ENCODE measurements at regions not wholly inside any gene's neighbourhood (a gene's known extent, or its start where the extent isn't known, plus 50 kb on each side); places are given as distances from the start of the nearest gene placed in this dataset.
"Not testable (repeated sequence)": the region's sequence is repeated elsewhere in the genome, so short reads cannot be mapped to it uniquely, and the experiment has no call there.

DNA sequence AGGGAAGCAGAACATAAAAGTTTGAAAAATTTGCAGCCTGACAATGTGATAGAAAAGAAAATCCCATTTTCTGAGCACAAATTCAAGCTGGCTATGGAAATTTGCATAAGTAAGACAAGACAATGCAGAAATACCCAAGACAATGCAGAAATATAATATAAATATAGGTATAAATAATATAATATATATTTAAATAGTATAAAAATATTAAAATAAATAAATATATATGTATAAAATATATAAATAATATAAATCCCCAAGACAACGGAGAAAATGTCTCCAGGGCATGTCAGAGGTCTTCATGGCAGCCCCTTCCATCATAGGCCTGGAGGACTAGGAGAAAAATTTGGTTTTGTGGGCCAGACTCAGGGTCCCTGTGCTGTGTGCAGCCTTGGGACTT, 125.0 kb upstream of the AADAT start:
- H3K27me3 ChIP-seq (ENCODE audit: control insufficient read depth in 1 of 2, insufficient read depth in 2 of 2, low read length in 2 of 2): no peaks in the 10 kb centered on the region
- H3K4me1 ChIP-seq (ENCODE audit: control insufficient read depth in 1 of 2, insufficient read depth in 2 of 2, low read length in 2 of 2): no peaks in the 10 kb centered on the region
- peaks cover 0 to 3% of the 10 kb centered on the region in 2 donors for H3K9me3 ChIP-seq (ENCODE audit: control insufficient read depth in 1 of 2, low read length in 2 of 2)
- H3K9ac ChIP-seq (ENCODE audit: low read depth in 1 of 2, low read length in 2 of 2): no peak overlapping the region
- no peak overlapping the region for H3K4me3 ChIP-seq (ENCODE audit: low read depth in 1 of 2, low read length in 2 of 2)
- no peaks in the 10 kb centered on the region for H3K36me3 ChIP-seq (ENCODE audit: control insufficient read depth in 1 of 2, insufficient read depth in 2 of 2, low read length in 2 of 2)
- no peak overlapping the region for H3K27ac ChIP-seq (ENCODE audit: low read depth, low read length)

DNA sequence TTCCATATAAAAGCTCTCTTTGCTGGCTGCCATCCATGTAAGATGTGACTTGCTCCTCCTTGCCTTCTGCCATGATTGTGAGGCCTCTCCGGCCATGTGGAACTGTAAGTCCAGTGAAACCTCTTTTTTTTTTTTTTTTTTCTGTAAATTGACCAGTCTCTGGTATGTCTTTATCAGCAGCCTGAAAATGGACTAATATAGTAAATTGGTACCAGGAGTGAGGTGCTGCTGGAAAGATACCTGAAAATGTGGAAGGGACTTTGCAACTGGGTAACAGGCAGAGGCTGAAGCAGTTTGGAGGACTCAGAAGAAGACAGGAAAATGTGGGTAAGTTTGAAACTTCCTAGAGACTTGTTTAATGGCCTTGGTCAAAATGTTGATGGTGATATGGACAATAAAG, 124.3 kb upstream of the AADAT start:
- no peaks in the 10 kb centered on the region for H3K4me1 ChIP-seq (ENCODE audit: control insufficient read depth in 1 of 2, insufficient read depth in 2 of 2, low read length in 2 of 2)
- no peak overlapping the region for H3K9ac ChIP-seq (ENCODE audit: low read depth in 1 of 2, low read length in 2 of 2)
- H3K9me3 ChIP-seq (ENCODE audit: control insufficient read depth in 1 of 2, low read length in 2 of 2): peaks cover 0 to 3% of the 10 kb centered on the region in 2 donors

DNA sequence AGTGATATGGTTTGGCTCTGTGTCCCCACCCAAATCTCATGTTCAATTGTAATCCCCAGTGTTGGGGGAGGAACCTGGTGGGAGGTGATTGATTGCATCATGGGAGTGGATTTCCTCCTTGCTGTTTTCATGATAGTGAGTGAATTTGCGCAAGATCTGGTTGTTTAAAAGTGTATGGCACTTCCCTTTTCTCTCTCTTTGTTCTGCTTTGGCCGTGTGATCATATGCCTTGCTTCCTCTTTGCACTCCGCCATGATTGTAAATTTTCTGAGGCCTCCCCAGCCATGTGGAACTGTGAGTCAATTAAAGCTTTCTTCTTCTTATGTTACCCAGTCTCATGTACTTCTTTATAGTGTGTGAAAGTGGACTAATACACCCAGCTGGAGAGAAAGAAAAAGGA, 113.0 kb upstream of the AADAT start:
- no peak overlapping the region for H3K9ac ChIP-seq (ENCODE audit: low read depth in 1 of 2, low read length in 2 of 2)
- H3K4me3 ChIP-seq (ENCODE audit: low read depth in 1 of 2, low read length in 2 of 2): no peak overlapping the region
- no peaks in the 10 kb centered on the region for H3K36me3 ChIP-seq (ENCODE audit: control insufficient read depth in 1 of 2, insufficient read depth in 2 of 2, low read length in 2 of 2)
- no peak overlapping the region for H3K27ac ChIP-seq (ENCODE audit: low read depth, low read length)
- no peaks in the 10 kb centered on the region for H3K9me3 ChIP-seq (ENCODE audit: control insufficient read depth in 1 of 2, low read length in 2 of 2)
- no peaks in the 10 kb centered on the region for H3K4me1 ChIP-seq (ENCODE audit: control insufficient read depth in 1 of 2, insufficient read depth in 2 of 2, low read length in 2 of 2)
- no peaks in the 10 kb centered on the region for H3K27me3 ChIP-seq (ENCODE audit: control insufficient read depth in 1 of 2, insufficient read depth in 2 of 2, low read length in 2 of 2)

More for the DNA sequence above, 124.3 kb upstream of the AADAT start:
- H3K27ac ChIP-seq (ENCODE audit: low read depth, low read length): no peak overlapping the region
- H3K27me3 ChIP-seq (ENCODE audit: control insufficient read depth in 1 of 2, insufficient read depth in 2 of 2, low read length in 2 of 2): no peaks in the 10 kb centered on the region
- H3K36me3 ChIP-seq (ENCODE audit: control insufficient read depth in 1 of 2, insufficient read depth in 2 of 2, low read length in 2 of 2): no peaks in the 10 kb centered on the region
- H3K4me3 ChIP-seq (ENCODE audit: low read depth in 1 of 2, low read length in 2 of 2): no peak overlapping the region

DNA sequence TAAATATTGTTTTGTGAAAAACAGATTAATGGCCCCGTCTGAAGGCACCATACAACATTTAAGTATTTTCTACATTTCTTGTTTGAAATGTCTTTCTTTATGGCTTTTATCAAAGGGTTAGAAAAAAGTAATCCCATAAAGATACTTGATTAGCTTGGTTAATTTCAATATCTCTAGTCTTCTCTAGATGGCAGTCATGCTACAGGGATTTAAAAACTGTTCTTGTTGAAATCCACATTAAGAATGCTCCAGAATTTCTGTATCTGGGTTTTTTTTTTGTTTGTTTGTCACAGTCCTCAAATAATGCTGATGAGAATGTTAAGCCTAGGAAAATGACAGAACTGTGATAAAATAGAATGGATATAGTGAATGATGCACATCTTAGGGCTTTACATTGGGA, 109.0 kb upstream of the AADAT start:
- Histone ChIP-seq H3K36me3 (ENCODE audit: control insufficient read depth in 1 of 2, insufficient read depth in 2 of 2, low read length in 2 of 2) (no peaks in the 10 kb centered on the region), H3K27me3 (ENCODE audit: control insufficient read depth in 1 of 2, insufficient read depth in 2 of 2, low read length in 2 of 2) (no peaks in the 10 kb centered on the region), H3K9ac (ENCODE audit: low read depth in 1 of 2, low read length in 2 of 2) (no peak overlapping the region), H3K27ac (ENCODE audit: low read depth, low read length) (no peak overlapping the region), H3K4me3 (ENCODE audit: low read depth in 1 of 2, low read length in 2 of 2) (no peak overlapping the region), H3K4me1 (ENCODE audit: control insufficient read depth in 1 of 2, insufficient read depth in 2 of 2, low read length in 2 of 2) (no peaks in the 10 kb centered on the region), H3K9me3 (ENCODE audit: control insufficient read depth in 1 of 2, low read length in 2 of 2) (no peaks in the 10 kb centered on the region)

DNA sequence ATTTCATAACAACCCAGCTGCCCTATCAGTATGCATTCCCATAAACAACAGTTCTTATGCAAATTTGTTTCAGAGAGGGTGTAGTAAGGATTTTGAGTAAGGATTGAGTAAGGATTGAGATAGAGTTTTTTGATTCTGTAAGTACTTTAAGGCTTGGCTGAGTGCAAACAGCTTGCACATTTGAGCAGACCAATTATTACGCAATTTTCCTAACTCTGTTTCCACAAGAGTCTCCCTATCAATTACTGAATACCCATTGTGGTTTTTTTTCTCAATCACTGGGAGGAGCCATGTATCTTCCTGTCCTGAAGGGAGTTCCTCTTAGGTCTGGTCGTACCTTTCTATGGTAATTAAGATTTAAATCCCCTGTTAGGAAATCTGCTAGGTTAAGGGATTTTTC, 105.0 kb upstream of the AADAT start:
- H3K9ac ChIP-seq (ENCODE audit: low read depth in 1 of 2, low read length in 2 of 2); H3K27me3 ChIP-seq (ENCODE audit: control insufficient read depth in 1 of 2, insufficient read depth in 2 of 2, low read length in 2 of 2); H3K27ac ChIP-seq (ENCODE audit: low read depth, low read length); H3K4me3 ChIP-seq (ENCODE audit: low read depth in 1 of 2, low read length in 2 of 2); H3K9me3 ChIP-seq (ENCODE audit: control insufficient read depth in 1 of 2, low read length in 2 of 2); H3K4me1 ChIP-seq (ENCODE audit: control insufficient read depth in 1 of 2, insufficient read depth in 2 of 2, low read length in 2 of 2); H3K36me3 ChIP-seq (ENCODE audit: control insufficient read depth in 1 of 2, insufficient read depth in 2 of 2, low read length in 2 of 2): not testable (repeated sequence)

DNA sequence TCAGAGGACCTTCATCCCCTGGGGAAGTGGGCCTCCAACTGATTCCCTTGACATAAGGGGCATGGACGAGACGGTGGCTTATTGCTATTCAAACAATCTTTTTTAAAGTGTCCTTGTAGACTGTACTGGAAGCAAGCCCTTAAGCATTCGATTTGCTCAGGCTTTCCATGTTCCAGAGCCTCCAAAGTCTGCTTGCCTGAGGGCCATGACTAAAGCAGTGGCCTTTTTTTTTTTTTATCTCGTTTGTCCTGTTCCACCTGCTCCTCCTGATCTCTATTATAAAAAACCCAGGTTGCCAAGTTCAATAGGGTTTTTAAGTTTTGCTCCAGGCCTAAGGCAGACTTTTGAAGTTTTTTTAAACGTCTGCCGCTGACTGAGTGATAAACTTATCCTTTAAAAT, 103.7 kb upstream of the AADAT start:
- Histone ChIP-seq H3K4me1 (ENCODE audit: control insufficient read depth in 1 of 2, insufficient read depth in 2 of 2, low read length in 2 of 2) (no peaks in the 10 kb centered on the region), H3K4me3 (ENCODE audit: low read depth in 1 of 2, low read length in 2 of 2) (no peak overlapping the region), H3K9ac (ENCODE audit: low read depth in 1 of 2, low read length in 2 of 2) (no peak overlapping the region), H3K9me3 (ENCODE audit: control insufficient read depth in 1 of 2, low read length in 2 of 2) (no peaks in the 10 kb centered on the region), H3K27ac (ENCODE audit: low read depth, low read length) (no peak overlapping the region), H3K36me3 (ENCODE audit: control insufficient read depth in 1 of 2, insufficient read depth in 2 of 2, low read length in 2 of 2) (no peaks in the 10 kb centered on the region), H3K27me3 (ENCODE audit: control insufficient read depth in 1 of 2, insufficient read depth in 2 of 2, low read length in 2 of 2) (no peaks in the 10 kb centered on the region)

DNA sequence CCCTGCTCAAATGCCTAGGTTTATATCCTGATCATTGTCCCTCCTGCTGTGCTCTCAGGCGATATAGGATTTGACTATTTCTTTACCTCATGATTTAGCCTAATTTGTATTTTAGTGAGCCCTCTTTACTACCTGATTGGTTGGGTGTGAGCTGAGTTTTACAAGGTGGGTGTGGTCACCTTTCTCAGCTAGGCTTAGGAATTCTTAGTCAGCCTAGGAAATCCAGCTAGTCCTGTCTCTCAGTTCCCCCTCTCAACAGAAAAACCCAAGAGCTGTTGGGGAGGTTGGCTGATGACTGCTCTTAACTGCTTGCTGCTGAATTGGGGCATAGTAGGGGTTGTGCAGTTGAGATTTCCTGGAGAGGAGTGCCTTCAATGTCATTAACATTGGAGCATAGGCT, 100.5 kb upstream of the AADAT start:
- H3K27me3 ChIP-seq (ENCODE audit: control insufficient read depth in 1 of 2, insufficient read depth in 2 of 2, low read length in 2 of 2): no peaks in the 10 kb centered on the region
- no peaks in the 10 kb centered on the region for H3K4me1 ChIP-seq (ENCODE audit: control insufficient read depth in 1 of 2, insufficient read depth in 2 of 2, low read length in 2 of 2)
- no peaks in the 10 kb centered on the region for H3K9me3 ChIP-seq (ENCODE audit: control insufficient read depth in 1 of 2, low read length in 2 of 2)
- H3K9ac ChIP-seq (ENCODE audit: low read depth in 1 of 2, low read length in 2 of 2): no peak overlapping the region
- no peak overlapping the region for H3K4me3 ChIP-seq (ENCODE audit: low read depth in 1 of 2, low read length in 2 of 2)
- H3K27ac ChIP-seq (ENCODE audit: low read depth, low read length): no peak overlapping the region
- H3K36me3 ChIP-seq (ENCODE audit: control insufficient read depth in 1 of 2, insufficient read depth in 2 of 2, low read length in 2 of 2): no peaks in the 10 kb centered on the region

DNA sequence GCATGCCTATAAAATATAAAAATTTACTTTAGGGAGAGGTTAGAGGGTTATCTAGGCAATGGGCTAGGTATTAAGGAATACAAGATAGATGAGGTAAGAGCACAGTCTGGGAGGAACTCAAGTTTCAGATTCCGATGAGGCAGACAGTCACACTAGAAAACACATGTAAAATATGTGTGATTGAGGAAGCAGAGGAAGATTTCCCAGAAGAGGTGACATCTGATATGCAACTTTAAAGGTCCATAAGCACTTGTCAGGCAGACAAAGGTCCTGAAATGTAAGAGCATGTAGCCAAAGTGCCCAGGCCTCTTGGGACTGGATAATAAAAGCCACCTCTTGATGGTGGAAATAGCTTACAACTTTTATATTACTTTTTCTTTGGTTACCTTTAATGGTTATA, 81.1 kb upstream of the AADAT start:
- Histone ChIP-seq H3K9ac (ENCODE audit: low read depth in 1 of 2, low read length in 2 of 2) (no peak overlapping the region), H3K36me3 (ENCODE audit: control insufficient read depth in 1 of 2, insufficient read depth in 2 of 2, low read length in 2 of 2) (no peaks in the 10 kb centered on the region), H3K4me1 (ENCODE audit: control insufficient read depth in 1 of 2, insufficient read depth in 2 of 2, low read length in 2 of 2) (no peaks in the 10 kb centered on the region), H3K27me3 (ENCODE audit: control insufficient read depth in 1 of 2, insufficient read depth in 2 of 2, low read length in 2 of 2) (no peaks in the 10 kb centered on the region), H3K4me3 (ENCODE audit: low read depth in 1 of 2, low read length in 2 of 2) (no peak overlapping the region), H3K27ac (ENCODE audit: low read depth, low read length) (no peak overlapping the region), H3K9me3 (ENCODE audit: control insufficient read depth in 1 of 2, low read length in 2 of 2) (no peaks in the 10 kb centered on the region)

DNA sequence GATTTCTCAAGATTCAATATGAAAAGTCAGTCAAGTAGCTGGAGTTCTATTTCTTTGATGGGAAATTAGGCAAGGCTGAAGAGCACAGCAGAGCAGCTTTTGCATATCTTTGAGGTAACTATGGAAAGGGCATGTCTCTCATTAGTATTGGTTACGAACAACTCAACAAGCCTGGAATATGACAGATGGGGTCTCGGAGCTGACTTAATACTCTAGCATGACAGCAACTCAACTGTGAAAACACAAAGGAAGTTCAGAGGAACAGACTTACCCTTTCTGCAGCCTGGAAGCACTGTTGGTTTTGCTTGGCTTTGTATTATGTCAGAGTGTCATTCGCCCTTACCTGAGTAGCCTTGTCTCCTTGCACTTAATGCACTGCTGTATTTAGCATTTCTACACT, 79.9 kb upstream of the AADAT start:
- H3K9me3 ChIP-seq (ENCODE audit: control insufficient read depth in 1 of 2, low read length in 2 of 2): no peaks in the 10 kb centered on the region
- no peak overlapping the region for H3K9ac ChIP-seq (ENCODE audit: low read depth in 1 of 2, low read length in 2 of 2)
- no peaks in the 10 kb centered on the region for H3K36me3 ChIP-seq (ENCODE audit: control insufficient read depth in 1 of 2, insufficient read depth in 2 of 2, low read length in 2 of 2)
- no peak overlapping the region for H3K27ac ChIP-seq (ENCODE audit: low read depth, low read length)
- H3K4me1 ChIP-seq (ENCODE audit: control insufficient read depth in 1 of 2, insufficient read depth in 2 of 2, low read length in 2 of 2): no peaks in the 10 kb centered on the region
- H3K4me3 ChIP-seq (ENCODE audit: low read depth in 1 of 2, low read length in 2 of 2): no peak overlapping the region
- no peaks in the 10 kb centered on the region for H3K27me3 ChIP-seq (ENCODE audit: control insufficient read depth in 1 of 2, insufficient read depth in 2 of 2, low read length in 2 of 2)

DNA sequence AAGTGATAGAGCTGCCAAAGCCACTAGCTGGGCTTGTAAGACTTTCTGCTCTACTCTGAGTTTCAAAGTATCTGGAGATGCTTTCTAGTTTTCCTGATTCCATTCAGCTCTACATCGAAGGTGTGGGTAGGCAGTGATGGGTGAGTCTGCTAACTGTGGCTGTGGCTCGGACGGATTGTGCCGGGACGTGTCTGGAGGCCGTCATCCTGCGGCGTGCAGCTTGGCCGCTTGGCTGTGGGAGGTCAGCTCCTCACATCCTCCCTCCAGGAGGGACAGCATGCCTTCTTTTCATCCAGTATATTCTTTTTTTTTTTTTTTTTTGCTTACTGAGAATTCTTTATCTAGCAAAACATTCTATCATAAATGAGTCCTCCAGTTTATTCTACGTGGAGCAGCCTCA, 77.9 kb upstream of the AADAT start:
- no peaks in the 10 kb centered on the region for H3K4me1 ChIP-seq (ENCODE audit: control insufficient read depth in 1 of 2, insufficient read depth in 2 of 2, low read length in 2 of 2)
- H3K27ac ChIP-seq (ENCODE audit: low read depth, low read length): no peak overlapping the region
- no peak overlapping the region for H3K9ac ChIP-seq (ENCODE audit: low read depth in 1 of 2, low read length in 2 of 2)
- no peaks in the 10 kb centered on the region for H3K27me3 ChIP-seq (ENCODE audit: control insufficient read depth in 1 of 2, insufficient read depth in 2 of 2, low read length in 2 of 2)
- H3K4me3 ChIP-seq (ENCODE audit: low read depth in 1 of 2, low read length in 2 of 2): no peak overlapping the region
- no peaks in the 10 kb centered on the region for H3K36me3 ChIP-seq (ENCODE audit: control insufficient read depth in 1 of 2, insufficient read depth in 2 of 2, low read length in 2 of 2)
- no peaks in the 10 kb centered on the region for H3K9me3 ChIP-seq (ENCODE audit: control insufficient read depth in 1 of 2, low read length in 2 of 2)

DNA sequence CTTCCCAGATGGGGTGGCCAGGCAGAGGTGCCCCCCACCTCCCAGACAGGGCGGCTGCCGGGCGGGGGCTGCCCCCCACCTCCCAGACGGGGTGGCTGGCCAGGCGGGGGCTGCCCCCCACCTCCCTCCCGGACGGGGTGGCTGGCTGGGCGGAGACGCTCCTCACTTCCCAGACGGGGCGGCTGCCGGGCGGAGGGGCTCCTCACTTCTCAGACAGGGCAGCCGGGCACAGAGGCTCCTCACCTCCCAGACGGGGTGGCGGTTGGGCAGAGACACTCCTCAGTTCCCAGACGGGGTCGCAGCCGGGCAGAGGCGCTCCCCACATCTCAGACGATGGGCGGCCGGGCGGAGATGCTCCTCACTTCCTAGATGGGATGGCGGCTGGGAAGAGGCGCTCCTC, 76.4 kb upstream of the AADAT start:
- H3K9me3 ChIP-seq (ENCODE audit: control insufficient read depth in 1 of 2, low read length in 2 of 2); H3K36me3 ChIP-seq (ENCODE audit: control insufficient read depth in 1 of 2, insufficient read depth in 2 of 2, low read length in 2 of 2); H3K27me3 ChIP-seq (ENCODE audit: control insufficient read depth in 1 of 2, insufficient read depth in 2 of 2, low read length in 2 of 2); H3K4me3 ChIP-seq (ENCODE audit: low read depth in 1 of 2, low read length in 2 of 2); H3K4me1 ChIP-seq (ENCODE audit: control insufficient read depth in 1 of 2, insufficient read depth in 2 of 2, low read length in 2 of 2); H3K27ac ChIP-seq (ENCODE audit: low read depth, low read length); H3K9ac ChIP-seq (ENCODE audit: low read depth in 1 of 2, low read length in 2 of 2): not testable (repeated sequence)

Measured in duodenal mucosa (tissue), 2 donors.